K562 (cell line): ENCODE measurements at regions not wholly inside any gene's neighbourhood (a gene's known extent, or its start where the extent isn't known, plus 50 kb on each side); places are given as distances from the start of the nearest gene placed in this dataset.

Experiments
- ATAC-seq: fragments of 200-7000 bp; cut with Tn5 transposase; 3 replicates; pipeline ENCODE4 v1.9.1; 2020; ENCODE audit warnings: moderate library complexity
- BruUV-seq: library from RNA; stranded (reverse); fragments of 400-500 nt; replicated peaks from 2 replicates; lab custom pipeline; 2021; lab: Mats Ljungman, UMichigan
- CTCF ChIA-PET: fragments of 300-600 bp; formaldehyde crosslinking; extraction: SDS; loops from one replicate; lab custom pipeline; 2021; ENCODE audit warnings: low intra/inter-chr PET ratio; lab: Yijun Ruan, JAX
- POLR2A ChIA-PET: fragments of 300-600, 350-650 bp; sonication (Branson Sonifier 250); formaldehyde crosslinking; extraction: SDS; loops from one replicate; lab custom pipeline; 2021; ENCODE audit warnings: antibody characterized with exemption, inconsistent platforms; lab: Yijun Ruan, JAX
- DNase-seq, 4 experiments: peaks; one replicate each; pipeline versions ENCODE4 v3.0.0 to v3.0.0-alpha.2; 2011 to 2018; ENCODE audit warnings: low spot score in 3 of 4, mixed read lengths in 3 of 4; ENCODE audit errors: extremely low read depth in 1 of 4
- FAIRE-seq: peaks from 2 replicates; lab custom pipeline; 2011; peaks lifted over from hg19 to GRCh38; lab: Jason Lieb, UNC
- H2AFZ ChIP-seq: 2 replicates; pipeline ENCODE4 v1.6.0; 2011; ENCODE audit warnings: low read depth, low read length, control low read depth, inconsistent platforms
- H3K27ac ChIP-seq: fragments of 200-600 bp; 3 replicates; pipeline ENCODE4 v1.8.0; 2011; ENCODE audit warnings: low read depth, mild to moderate bottlenecking, control low read depth, inconsistent platforms, low read length, moderate library complexity, mixed read lengths; ENCODE audit errors: extremely low read depth
- H3K27me3 ChIP-seq, 2 experiments: fragments of 300-600 bp in 1 of 2; 2 replicates in 1 of 2; 3 replicates in 1 of 2; pipeline versions ENCODE4 v1.6.0 to v1.8.0; 2011; ENCODE audit warnings: inconsistent platforms in 2 of 2, low read length in 2 of 2, mild to moderate bottlenecking in 1 of 2, mixed read lengths in 1 of 2, moderate library complexity in 1 of 2; ENCODE audit not compliant: control insufficient read depth in 2 of 2, insufficient read depth in 2 of 2
- H3K36me3 ChIP-seq: fragments of 300-600 bp; 3 replicates; pipeline ENCODE4 v1.8.0; 2011; ENCODE audit warnings: mild to moderate bottlenecking, low read length, inconsistent platforms; ENCODE audit not compliant: control insufficient read depth, insufficient read depth
- H3K4me1 ChIP-seq, 2 experiments: fragments of 200-600 bp in 1 of 2; replicated peaks in 1 of 2; 2 replicates in 1 of 2; 3 replicates in 1 of 2; pipeline versions ENCODE4 v1.5.1 to v1.8.0; 2011; ENCODE audit warnings: inconsistent platforms in 2 of 2, low read length in 2 of 2, mild to moderate bottlenecking in 1 of 2, mixed read lengths in 1 of 2, moderate library complexity in 1 of 2; ENCODE audit not compliant: control insufficient read depth in 2 of 2, insufficient read depth in 2 of 2
- H3K4me2 ChIP-seq: 2 replicates; pipeline ENCODE4 v1.6.1; 2011; ENCODE audit warnings: low read length, control low read depth, inconsistent platforms, mixed read lengths; ENCODE audit not compliant: insufficient read depth
- H3K4me3 ChIP-seq: fragments of 200-600 bp; sonication (generic), shearing (Covaris generic); 2 replicates; pipeline ENCODE4 v1.5.1; 2016; ENCODE audit warnings: control low read depth, inconsistent platforms
- H3K79me2 ChIP-seq: fragments of 200-600 bp; 3 replicates; pipeline ENCODE4 v1.8.0; 2011; ENCODE audit warnings: low read length, inconsistent platforms; ENCODE audit not compliant: control insufficient read depth, insufficient read depth
- H3K9ac ChIP-seq, 2 experiments: 2 replicates each; pipeline versions ENCODE4 v1.6.0 to v1.6.1; 2011; ENCODE audit warnings: low read depth in 2 of 2, low read length in 2 of 2, control low read depth in 1 of 2, inconsistent platforms in 1 of 2, mild to moderate bottlenecking in 1 of 2, mixed read lengths in 1 of 2; ENCODE audit not compliant: insufficient read depth in 1 of 2
- H3K9me1 ChIP-seq: one replicate; pipeline ENCODE4 v1.6.0; 2011; ENCODE audit warnings: inconsistent platforms, mild to moderate bottlenecking, low read length, moderate library complexity; ENCODE audit not compliant: control insufficient read depth, insufficient read depth
- H3K9me3 ChIP-seq: replicated peaks from 2 replicates; pipeline ENCODE4 v1.5.1; 2011; ENCODE audit warnings: low read depth, low read length, inconsistent platforms; ENCODE audit not compliant: control insufficient read depth, insufficient read depth
- H4K20me1 ChIP-seq: replicated peaks from 2 replicates; pipeline ENCODE4 v1.6.1; 2011; ENCODE audit warnings: low read length, inconsistent platforms, mixed read lengths; ENCODE audit not compliant: control insufficient read depth, insufficient read depth
- CTCF ChIP-seq, 3 experiments: IDR thresholded peaks in 2 of 3; conservative IDR thresholded peaks in 1 of 3; 2 replicates each; pipeline ENCODE4 v1.5.1; 2011 to 2012; ENCODE audit warnings: low read length in 3 of 3, mild to moderate bottlenecking in 3 of 3, control low read depth in 2 of 3, improper control_type of control experiment in 1 of 3, inconsistent platforms in 1 of 3, low read depth in 1 of 3, mixed read lengths in 1 of 3, moderate library complexity in 1 of 3; ENCODE audit not compliant: insufficient read depth in 2 of 3
- E2F6 ChIP-seq, 2 experiments: IDR thresholded peaks; 2 replicates each; pipeline ENCODE4 v1.6.1; 2011; ENCODE audit warnings: borderline replicate concordance in 1 of 2, control low read depth in 1 of 2, low read depth in 1 of 2, low read length in 1 of 2, mild to moderate bottlenecking in 1 of 2, mixed read lengths in 1 of 2, moderate library complexity in 1 of 2; ENCODE audit not compliant: insufficient read depth in 1 of 2, insufficient read length in 1 of 2, poor library complexity in 1 of 2, severe bottlenecking in 1 of 2; ENCODE audit errors: extremely low read depth in 1 of 2
- GABPB1 ChIP-seq: sonication (generic); formaldehyde crosslinking; IDR thresholded peaks from 2 replicates; pipeline ENCODE4 v1.8.0; 2022; ENCODE audit warnings: mild to moderate bottlenecking, missing genetic modification reagents
- GATAD2A ChIP-seq: fragments of 450-650 bp; IDR thresholded peaks from 2 replicates; pipeline ENCODE4 v1.6.1; 2017
- MBD2 ChIP-seq: sonication (generic); IDR thresholded peaks from 2 replicates; pipeline ENCODE4 v1.6.1; 2016; ENCODE audit warnings: low read depth, borderline replicate concordance
- NCOA1 ChIP-seq: fragments of 450-650 bp; IDR thresholded peaks from 2 replicates; pipeline ENCODE4 v1.6.1; 2016; ENCODE audit warnings: low read depth
- XRCC5 ChIP-seq: fragments of 200-400 bp; formaldehyde crosslinking; IDR thresholded peaks from 2 replicates; pipeline ENCODE4 v1.6.1; 2017; ENCODE audit warnings: low read depth, mild to moderate bottlenecking, low read length
- ZNF232 ChIP-seq: sonication (generic); formaldehyde crosslinking; IDR thresholded peaks from 2 replicates; pipeline ENCODE4 v1.8.0; 2022; ENCODE audit warnings: mild to moderate bottlenecking, missing genetic modification reagents
- ZNF707 ChIP-seq: fragments of 250-450 bp; sonication (Bioruptor Pico); conservative IDR thresholded peaks from 2 replicates; pipeline ENCODE4 v1.8.0; 2022; ENCODE audit warnings: inconsistent platforms, mild to moderate bottlenecking, moderate library complexity
- WGBS: fragments of 100-300 bp; shearing (Covaris generic); methylation state at CpG from one replicate; pipeline ENCODE4 v1.1.6; 2016; ENCODE audit warnings: low coverage, mixed read lengths; ENCODE audit not compliant: insufficient coverage; ENCODE audit errors: missing lambda C conversion rate; 5-methylcytosine and 5-hydroxymethylcytosine counted together
- in situ Hi-C: fragments of 300-500 bp; cut with MboI; formaldehyde crosslinking; loops from 4 replicates; pipeline ENCODE4 v1.15.0; 2018; ENCODE audit warnings: inconsistent platforms, mixed read lengths
- intact Hi-C: fragments of 100-400 bp; cut with micrococcal nuclease; formaldehyde crosslinking; loops from 2 replicates; pipeline ENCODE4 v1.14.2; 2022

GRCh38 chr21:25292396-25292795 lies 314.9 kb downstream of the MRPL39 start (continued):
- TF ChIP-seq XRCC5 (no peak), GATAD2A (no peak)

- in situ Hi-C loops = no loop called here
These were observed 323.6 kb downstream of the MRPL39 start for GRCh38 chr21:25283720-25284119.

More at GRCh38 chr21:25283720-25284119, 323.6 kb downstream of the MRPL39 start:
- 0 out of 6 replicates have a peak, but pooled peaks of 1 of the 3 experiments have one; percentile 11 for TF ChIP-seq CTCF (IDR thresholded peaks at IDR 0.05 in 2 of 3, conservative IDR thresholded peaks at IDR 0.05 in 1 of 3; ENCODE audit: insufficient read depth in 2 of 3, low read depth in 1 of 3, low read length in 3 of 3)
- no peak for TF ChIP-seq ZNF707
- no peak for TF ChIP-seq MBD2
- no peak for TF ChIP-seq E2F6 (IDR thresholded peaks at IDR 0.05; ENCODE audit: borderline replicate concordance in 1 of 2, extremely low read depth in 1 of 2, insufficient read depth in 1 of 2, insufficient read length in 1 of 2, low read depth in 1 of 2, low read length in 1 of 2, poor library complexity in 1 of 2, severe bottlenecking in 1 of 2)
- no peak for TF ChIP-seq ZNF232 (CRISPR knock-in tag)
- no peak for TF ChIP-seq GABPB1 (CRISPR knock-in tag)
- no peak for TF ChIP-seq NCOA1
- Histone ChIP-seq H2AFZ (no peak overlapping the region), H3K27me3 (no peaks in the 10 kb centered on the region), H3K9ac (no peak overlapping the region), H3K27ac (no peak overlapping the region), H3K9me3 (peaks cover 3% of the 10 kb centered on the region; the same call in 1 of the 2 replicates), H3K4me2 (no peak overlapping the region), H3K79me2 (no peaks in the 10 kb centered on the region), H3K36me3 (no peaks in the 10 kb centered on the region), H3K9me1 (no peaks in the 10 kb centered on the region), H4K20me1 (no peaks in the 10 kb centered on the region), H3K4me3 (no peak overlapping the region), H3K4me1 (no peaks in the 10 kb centered on the region)
- intact Hi-C loops = no loop called here
- CTCF ChIA-PET = no interaction called here
- POLR2A ChIA-PET = no interaction called here
- no TSS peak for BruUV-seq
- ATAC-seq (no peak), FAIRE-seq (no peak), DNase-seq (no peak)
- 0% methylated on average over 6 of the region's 6 CpGs for WGBS
